ENCODE measurements at regions not wholly inside any gene's neighbourhood (a gene's known extent, or its start where the extent isn't known, plus 50 kb on each side); places are given as distances from the start of the nearest gene placed in this dataset.

DNA sequence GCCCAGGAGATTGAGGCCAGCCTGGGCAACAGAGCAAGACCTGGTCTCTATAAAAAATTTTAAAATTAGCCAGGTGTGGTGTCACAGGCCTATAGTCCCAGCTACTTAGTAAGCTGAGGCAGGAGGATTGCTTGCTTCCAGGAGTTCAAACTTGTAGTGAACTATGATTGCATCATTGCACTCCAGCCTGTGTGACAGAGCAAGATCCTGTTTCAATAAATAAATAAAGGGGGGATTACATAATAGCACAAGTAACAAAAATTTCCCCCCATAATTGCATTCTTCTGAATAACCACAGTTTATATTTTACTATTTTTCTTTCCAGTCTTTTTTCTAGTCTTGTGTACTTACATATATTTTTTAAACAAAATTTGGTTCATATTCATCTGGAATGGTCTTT, 135.6 kb downstream of the CHIC2 start (continued):
- TF ChIP-seq, protein P1, sequence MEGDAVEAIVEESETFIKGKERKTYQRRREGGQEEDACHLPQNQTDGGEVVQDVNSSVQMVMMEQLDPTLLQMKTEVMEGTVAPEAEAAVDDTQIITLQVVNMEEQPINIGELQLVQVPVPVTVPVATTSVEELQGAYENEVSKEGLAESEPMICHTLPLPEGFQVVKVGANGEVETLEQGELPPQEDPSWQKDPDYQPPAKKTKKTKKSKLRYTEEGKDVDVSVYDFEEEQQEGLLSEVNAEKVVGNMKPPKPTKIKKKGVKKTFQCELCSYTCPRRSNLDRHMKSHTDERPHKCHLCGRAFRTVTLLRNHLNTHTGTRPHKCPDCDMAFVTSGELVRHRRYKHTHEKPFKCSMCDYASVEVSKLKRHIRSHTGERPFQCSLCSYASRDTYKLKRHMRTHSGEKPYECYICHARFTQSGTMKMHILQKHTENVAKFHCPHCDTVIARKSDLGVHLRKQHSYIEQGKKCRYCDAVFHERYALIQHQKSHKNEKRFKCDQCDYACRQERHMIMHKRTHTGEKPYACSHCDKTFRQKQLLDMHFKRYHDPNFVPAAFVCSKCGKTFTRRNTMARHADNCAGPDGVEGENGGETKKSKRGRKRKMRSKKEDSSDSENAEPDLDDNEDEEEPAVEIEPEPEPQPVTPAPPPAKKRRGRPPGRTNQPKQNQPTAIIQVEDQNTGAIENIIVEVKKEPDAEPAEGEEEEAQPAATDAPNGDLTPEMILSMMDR (IDR thresholded peaks at IDR 0.05 in 2 of 3, conservative IDR thresholded peaks at IDR 0.05 in 1 of 3; ENCODE audit: borderline replicate concordance in 1 of 3, insufficient read depth in 1 of 3, low read depth in 2 of 3, low read length in 2 of 3), result no peak
- no peak for TF ChIP-seq POLR2A (IDR thresholded peaks at IDR 0.05; ENCODE audit: borderline replicate concordance, extremely low read depth, insufficient read depth, insufficient read length)
- TF ChIP-seq EGR1 (IDR thresholded peaks at IDR 0.05; ENCODE audit: low read depth), result no peak
- TF ChIP-seq, protein P2, sequence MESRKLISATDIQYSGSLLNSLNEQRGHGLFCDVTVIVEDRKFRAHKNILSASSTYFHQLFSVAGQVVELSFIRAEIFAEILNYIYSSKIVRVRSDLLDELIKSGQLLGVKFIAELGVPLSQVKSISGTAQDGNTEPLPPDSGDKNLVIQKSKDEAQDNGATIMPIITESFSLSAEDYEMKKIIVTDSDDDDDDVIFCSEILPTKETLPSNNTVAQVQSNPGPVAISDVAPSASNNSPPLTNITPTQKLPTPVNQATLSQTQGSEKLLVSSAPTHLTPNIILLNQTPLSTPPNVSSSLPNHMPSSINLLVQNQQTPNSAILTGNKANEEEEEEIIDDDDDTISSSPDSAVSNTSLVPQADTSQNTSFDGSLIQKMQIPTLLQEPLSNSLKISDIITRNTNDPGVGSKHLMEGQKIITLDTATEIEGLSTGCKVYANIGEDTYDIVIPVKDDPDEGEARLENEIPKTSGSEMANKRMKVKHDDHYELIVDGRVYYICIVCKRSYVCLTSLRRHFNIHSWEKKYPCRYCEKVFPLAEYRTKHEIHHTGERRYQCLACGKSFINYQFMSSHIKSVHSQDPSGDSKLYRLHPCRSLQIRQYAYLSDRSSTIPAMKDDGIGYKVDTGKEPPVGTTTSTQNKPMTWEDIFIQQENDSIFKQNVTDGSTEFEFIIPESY (IDR thresholded peaks at IDR 0.05; ENCODE audit: extremely low read depth, insufficient replicate concordance, low read length), result no peak
- TF ChIP-seq ZNF274 (IDR thresholded peaks at IDR 0.05; ENCODE audit: low read depth, low read length), result no peak
- no peak for TF ChIP-seq EZH2phosphoT487 (IDR thresholded peaks at IDR 0.05; ENCODE audit: borderline replicate concordance)
- TF ChIP-seq TCF7L2 (IDR thresholded peaks at IDR 0.05; ENCODE audit: borderline replicate concordance, extremely low read depth, insufficient read depth, insufficient read length), result no peak
- TF ChIP-seq CBX3 (IDR thresholded peaks at IDR 0.05; ENCODE audit: low read depth), result no peak
- no peak for TF ChIP-seq ELF1 (IDR thresholded peaks at IDR 0.05; ENCODE audit: borderline replicate concordance, low read depth)

DNA sequence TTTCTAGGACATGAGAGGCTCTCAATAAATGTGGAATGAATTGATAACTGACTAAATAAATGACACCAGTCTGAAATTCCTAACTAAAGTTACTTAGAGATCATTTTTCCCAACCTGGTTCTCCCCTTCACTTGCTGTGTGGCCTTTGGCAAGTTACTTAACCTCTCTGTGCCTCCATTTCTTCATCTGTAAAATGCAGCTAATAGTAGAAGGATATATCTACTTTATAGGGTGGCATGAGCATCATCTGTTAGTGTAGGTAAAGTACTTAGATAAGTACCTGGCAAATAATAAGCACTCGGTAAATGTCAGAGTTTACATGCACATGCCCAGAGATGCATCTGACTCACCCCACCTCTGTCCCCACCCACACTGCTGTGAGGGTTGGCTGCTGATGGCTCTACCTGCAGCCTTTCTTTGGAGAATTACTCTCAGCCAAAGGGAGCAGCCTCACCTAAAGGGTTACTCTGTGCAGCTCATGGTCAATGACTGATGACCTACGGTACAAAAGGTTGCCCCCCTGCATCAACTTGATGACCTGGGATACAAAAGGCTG, 139.3 kb downstream of the CHIC2 start:
- H3K4me3 ChIP-seq (replicated peaks in 1 of 2; ENCODE audit: low read depth in 1 of 2, low read length in 2 of 2), result no peak overlapping the region
- RAD21 ChIA-PET (ENCODE audit: low non-redundant PET in 1 of 2, low total read pairs in 2 of 2, uncharacterized antibody in 2 of 2, unreplicated experiment in 2 of 2), result no interaction called here
- no peaks in the 10 kb centered on the region for H3K79me2 ChIP-seq (ENCODE audit: insufficient read depth, low read length)
- H2AFZ ChIP-seq (ENCODE audit: low read depth, low read length, poor library complexity, severe bottlenecking), result no peak overlapping the region
- POLR2A ChIA-PET, result no interaction called here
- H3K9me2 ChIP-seq (ENCODE audit: insufficient read depth), result no peaks in the 10 kb centered on the region
- ATAC-seq (no peak), DNase-seq (ENCODE audit: low read depth, low spot score) (no peak)
- no peak overlapping the region for H3K9ac ChIP-seq (ENCODE audit: low read length)
- no peaks in the 10 kb centered on the region for H3K36me3 ChIP-seq (ENCODE audit: control insufficient read depth in 1 of 2, insufficient read depth in 2 of 2, low read length in 2 of 2)
- CTCF ChIA-PET, result no interaction called here
- H4K20me1 ChIP-seq (ENCODE audit: insufficient read depth), result no peaks in the 10 kb centered on the region
- H3K27ac ChIP-seq (ENCODE audit: low read depth, low read length), result no peak overlapping the region
- no peaks in the 10 kb centered on the region for H3K27me3 ChIP-seq (ENCODE audit: insufficient read depth, low read length)
- intact Hi-C loops (cut with micrococcal nuclease), result no loop called here
- no TSS peak for BruUV-seq (replicated peaks)
- H3K4me2 ChIP-seq (ENCODE audit: low read length), result no peak overlapping the region
- H3K9me3 ChIP-seq (ENCODE audit: control insufficient read depth in 1 of 2, insufficient read depth in 1 of 2, low read depth in 1 of 2, low read length in 2 of 2), result no peaks in the 10 kb centered on the region
- peaks cover 0 to 5% of the 10 kb centered on the region in 2 experiments; a peak in 1 of 4 replicates for H3K4me1 ChIP-seq (ENCODE audit: control insufficient read depth in 1 of 2, insufficient read depth in 2 of 2, low read length in 2 of 2)
- TF ChIP-seq ZNF274 (IDR thresholded peaks at IDR 0.05; ENCODE audit: low read depth, low read length) (no peak), SIN3A (IDR thresholded peaks at IDR 0.05; ENCODE audit: low read depth) (no peak), POLR2AphosphoS5 (IDR thresholded peaks at IDR 0.05; ENCODE audit: low read depth, low read length) (no peak), POLR2A (IDR thresholded peaks at IDR 0.05; ENCODE audit: borderline replicate concordance, extremely low read depth, insufficient read depth, insufficient read length) (no peak), ELF1 (IDR thresholded peaks at IDR 0.05; ENCODE audit: borderline replicate concordance, low read depth) (no peak), EGR1 (IDR thresholded peaks at IDR 0.05; ENCODE audit: low read depth) (no peak), CEBPB (IDR thresholded peaks at IDR 0.05; ENCODE audit: low read depth) (no peak), YY1 (IDR thresholded peaks at IDR 0.05; ENCODE audit: extremely low read depth, insufficient replicate concordance, low read depth, low read length) (no peak), FOSL1 (IDR thresholded peaks at IDR 0.05; ENCODE audit: low read depth) (no peak)
- TF ChIP-seq, protein P3, sequence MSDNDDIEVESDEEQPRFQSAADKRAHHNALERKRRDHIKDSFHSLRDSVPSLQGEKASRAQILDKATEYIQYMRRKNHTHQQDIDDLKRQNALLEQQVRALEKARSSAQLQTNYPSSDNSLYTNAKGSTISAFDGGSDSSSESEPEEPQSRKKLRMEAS (IDR thresholded peaks at IDR 0.05), result no peak
- TF ChIP-seq, protein P4, sequence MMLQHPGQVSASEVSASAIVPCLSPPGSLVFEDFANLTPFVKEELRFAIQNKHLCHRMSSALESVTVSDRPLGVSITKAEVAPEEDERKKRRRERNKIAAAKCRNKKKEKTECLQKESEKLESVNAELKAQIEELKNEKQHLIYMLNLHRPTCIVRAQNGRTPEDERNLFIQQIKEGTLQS (IDR thresholded peaks at IDR 0.05), result no peak
- TF ChIP-seq, protein P2 (IDR thresholded peaks at IDR 0.05; ENCODE audit: extremely low read depth, insufficient replicate concordance, low read length), result no peak

Data from HCT116 (cell line).